Endothelial cell of umbilical vein (primary cell): ENCODE measurements at regions not wholly inside any gene's neighbourhood (a gene's known extent, or its start where the extent isn't known, plus 50 kb on each side); places are given as distances from the start of the nearest gene placed in this dataset.

Source experiments
- BruUV-seq: library from RNA; stranded (reverse); fragments of 400-500 nt; replicated peaks from 2 replicates; lab custom pipeline; 2021; lab: Mats Ljungman, UMichigan
- CTCF ChIA-PET: fragments of 300-600, 350-600 bp; sonication (Branson Sonifier 250); formaldehyde crosslinking; loops from one replicate; lab custom pipeline; 2021; ENCODE audit warnings: antibody characterized with exemption, inconsistent platforms; lab: Charles Lee
- POLR2A ChIA-PET: fragments of 300-600, 350-600 bp; sonication (Branson Sonifier 250); formaldehyde crosslinking; loops from one replicate; lab custom pipeline; 2021; ENCODE audit warnings: antibody characterized with exemption, inconsistent platforms; lab: Charles Lee
- DNase-seq: peaks from one replicate; pipeline ENCODE4 v3.0.0-alpha.2; 2011; ENCODE audit warnings: low read depth, low spot score
- FAIRE-seq: peaks from 2 replicates; lab custom pipeline; 2011; peaks lifted over from hg19 to GRCh38; lab: Jason Lieb, UNC
- H2AFZ ChIP-seq: 2 replicates; pipeline ENCODE4 v1.6.0; 2012; ENCODE audit warnings: low read depth, low read length, control low read depth, inconsistent platforms
- H3K27ac ChIP-seq: 2 replicates; pipeline ENCODE4 v1.5.1; 2011; ENCODE audit warnings: low read depth, mild to moderate bottlenecking, control low read depth, low read length, moderate library complexity; ENCODE audit not compliant: insufficient read depth
- H3K27me3 ChIP-seq, 2 experiments: 2 replicates each; pipeline versions ENCODE4 v1.6.0 to v1.6.1; 2011; ENCODE audit warnings: low read length in 2 of 2, mixed read lengths in 1 of 2; ENCODE audit not compliant: control insufficient read depth in 2 of 2, insufficient read depth in 2 of 2
- H3K36me3 ChIP-seq, 2 experiments: 2 replicates in 1 of 2; 3 replicates in 1 of 2; pipeline ENCODE4 v1.5.1; 2011; ENCODE audit warnings: low read length in 2 of 2, mild to moderate bottlenecking in 1 of 2, moderate library complexity in 1 of 2; ENCODE audit not compliant: control insufficient read depth in 2 of 2, insufficient read depth in 2 of 2; ENCODE audit errors: extremely low read depth in 1 of 2
- H3K4me1 ChIP-seq: 3 replicates; pipeline ENCODE4 v1.5.1; 2011; ENCODE audit warnings: mild to moderate bottlenecking, low read length; ENCODE audit not compliant: control insufficient read depth, insufficient read depth; ENCODE audit errors: extremely low read depth
- H3K4me2 ChIP-seq: 2 replicates; pipeline ENCODE4 v1.6.1; 2011; ENCODE audit warnings: low read length, control low read depth, mixed read lengths; ENCODE audit not compliant: insufficient read depth
- H3K4me3 ChIP-seq, 3 experiments: fragments of 200-600 bp in 1 of 3; sonication (generic), shearing (Covaris generic) in 1 of 3; replicated peaks in 1 of 3; 2 replicates each; pipeline ENCODE4 v1.5.1; 2011 to 2016; ENCODE audit warnings: control low read depth in 3 of 3, low read length in 3 of 3, mild to moderate bottlenecking in 2 of 3, inconsistent platforms in 1 of 3, low read depth in 1 of 3, moderate library complexity in 1 of 3; ENCODE audit not compliant: insufficient read depth in 1 of 3
- H3K79me2 ChIP-seq: 2 replicates; pipeline ENCODE4 v1.6.0; 2012; ENCODE audit warnings: low read length, inconsistent platforms; ENCODE audit not compliant: control insufficient read depth, insufficient read depth
- H3K9ac ChIP-seq: replicated peaks from 2 replicates; pipeline ENCODE3; 2011; ENCODE audit warnings: low read length, control low read depth; ENCODE audit not compliant: insufficient read depth; ENCODE audit errors: extremely low read depth
- H3K9me1 ChIP-seq: replicated peaks from 3 replicates; pipeline ENCODE4 v1.6.0; 2011; ENCODE audit warnings: mild to moderate bottlenecking, low read length; ENCODE audit not compliant: control insufficient read depth, insufficient read depth; ENCODE audit errors: extremely low read depth
- H3K9me3 ChIP-seq: replicated peaks from 2 replicates; pipeline ENCODE4 v1.5.1; 2012; ENCODE audit warnings: low read length, inconsistent platforms; ENCODE audit not compliant: control insufficient read depth, insufficient read depth
- H4K20me1 ChIP-seq: replicated peaks from 2 replicates; pipeline ENCODE3; 2011; ENCODE audit warnings: mild to moderate bottlenecking, low read length; ENCODE audit not compliant: control insufficient read depth, insufficient read depth; ENCODE audit errors: extremely low read depth
- CTCF ChIP-seq, 2 donors: IDR thresholded peaks; 1 replicate in 1 of 2; 2 replicates in 1 of 2; pipeline ENCODE4 v1.5.1; 2011; ENCODE audit warnings: low read length in 2 of 2, mild to moderate bottlenecking in 2 of 2, moderate library complexity in 2 of 2, control low read depth in 1 of 2, inconsistent platforms in 1 of 2, low read depth in 1 of 2; ENCODE audit not compliant: insufficient read depth in 1 of 2; ENCODE audit errors: extremely low read depth in 1 of 2
- EZH2 ChIP-seq: IDR thresholded peaks from 2 replicates; pipeline ENCODE4 v1.6.1; 2012; ENCODE audit warnings: borderline replicate concordance, low read depth, mild to moderate bottlenecking, moderate library complexity, low read length, inconsistent platforms; ENCODE audit not compliant: severe bottlenecking
- FOS ChIP-seq: IDR thresholded peaks from 2 replicates; pipeline ENCODE4 v1.6.1; 2011; ENCODE audit warnings: mild to moderate bottlenecking, low read length, moderate library complexity, borderline replicate concordance; ENCODE audit not compliant: insufficient read depth
- GATA2 ChIP-seq: IDR thresholded peaks from 2 replicates; pipeline ENCODE4 v1.7.0; 2011; ENCODE audit warnings: low read depth, mild to moderate bottlenecking, moderate library complexity, mixed read lengths, low read length; ENCODE audit not compliant: insufficient read length, insufficient read depth
- JUN ChIP-seq: IDR thresholded peaks from 2 replicates; pipeline ENCODE4 v1.6.1; 2011; ENCODE audit warnings: borderline replicate concordance, low read depth; ENCODE audit not compliant: insufficient read length, insufficient read depth
- MAX ChIP-seq: IDR thresholded peaks from 2 replicates; pipeline ENCODE4 v1.6.1; 2011; ENCODE audit not compliant: insufficient read depth, insufficient read length
- MYC ChIP-seq: IDR thresholded peaks from one replicate; pipeline ENCODE4 v1.6.1; 2011; ENCODE audit warnings: mild to moderate bottlenecking, low read depth, low read length
- POLR2A ChIP-seq: IDR thresholded peaks from 2 replicates; pipeline ENCODE4 v1.6.1; 2012; ENCODE audit warnings: low read depth, mild to moderate bottlenecking, control low read depth, low read length
- POLR2AphosphoS5 ChIP-seq: IDR thresholded peaks from 2 replicates; pipeline ENCODE4 v1.6.1; 2012; ENCODE audit warnings: low read depth, mild to moderate bottlenecking, control low read depth, low read length, moderate library complexity; ENCODE audit not compliant: insufficient read depth
- dilution Hi-C: fragments of 300-500 bp; cut with MboI; formaldehyde crosslinking; loops from one replicate; pipeline ENCODE4 v1.15.0; 2019; ENCODE audit warnings: low sequenced_read_pairs; ENCODE audit not compliant: extremely low pct_ligation_motif_present
- intact Hi-C: fragments of 100-400 bp; cut with micrococcal nuclease; formaldehyde crosslinking; loops from one replicate; pipeline ENCODE4 v1.10.0; 2022

GRCh38 chr2:8433390-8433789 is 248.5 kb upstream of the ID2 start:
- Histone ChIP-seq H3K27me3 (no peaks in the 10 kb centered on the region), H2AFZ (no peak overlapping the region), H4K20me1 (no peaks in the 10 kb centered on the region), H3K4me2 (no peak overlapping the region), H3K27ac (no peak overlapping the region), H3K9me1 (no peaks in the 10 kb centered on the region), H3K9ac (no peak overlapping the region), H3K79me2 (no peaks in the 10 kb centered on the region), H3K9me3 (no peaks in the 10 kb centered on the region), H3K4me3 (no peak overlapping the region), H3K36me3 (no peaks in the 10 kb centered on the region), H3K4me1 (no peaks in the 10 kb centered on the region)
- TF ChIP-seq MYC (no peak), MAX (no peak), FOS (no peak), POLR2AphosphoS5 (no peak), POLR2A (no peak), CTCF (IDR thresholded peaks at IDR 0.05; ENCODE audit: extremely low read depth in 1 of 2, insufficient read depth in 1 of 2, low read depth in 1 of 2, low read length in 2 of 2) (no peak), GATA2 (no peak), EZH2 (no peak), JUN (no peak)
- ChIA-PET CTCF (no interaction called here), POLR2A (no interaction called here)
- intact Hi-C loops (no loop called here), dilution Hi-C loops (no loop called here)
- no TSS peak for BruUV-seq
- FAIRE-seq (no peak), DNase-seq (no peak)
